HG03159 (cell line): ENCODE measurements at regions not wholly inside any gene's neighbourhood (a gene's known extent, or its start where the extent isn't known, plus 50 kb on each side); places are given as distances from the start of the nearest gene placed in this dataset.
A peak's percentile ranks its signal among the peaks of the same experiment; 100 is the strongest.

Experiments used
- ATAC-seq: cut with Tn5 transposase; IDR thresholded peaks from one replicate; pipeline ENCODE4 v1.9.1; 2021; ENCODE audit warnings: mild to moderate bottlenecking, moderate library complexity; ENCODE audit not compliant: unreplicated experiment

DNA sequence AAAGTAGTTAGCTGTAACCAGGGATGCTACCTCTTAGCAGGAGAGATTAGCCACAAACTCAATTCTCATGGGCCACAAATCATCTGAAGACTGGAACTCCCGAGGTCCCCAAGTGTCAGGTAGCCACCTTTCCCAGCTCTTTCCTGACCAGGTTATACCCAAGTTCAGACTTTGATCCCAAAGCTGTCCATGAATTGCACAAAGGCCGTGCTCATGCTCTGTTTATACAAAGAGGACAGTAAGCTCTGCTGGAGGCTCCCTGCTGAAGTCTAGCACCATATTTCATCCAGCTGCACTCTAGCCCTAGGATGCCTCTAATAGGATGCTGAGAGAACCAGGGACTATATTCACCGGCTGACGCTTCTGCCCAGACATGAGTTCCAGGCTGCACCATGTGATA, 271.0 kb upstream of the ADAMTSL1 start:
- ATAC-seq, result no peak

- ATAC-seq, result no peak
Observed at GRCh38 chr9:18207735-18208134, 266.2 kb upstream of the ADAMTSL1 start.

- no peak for ATAC-seq
Observed at GRCh38 chr9:18208166-18209059, 265.5 kb upstream of the ADAMTSL1 start.

GRCh38 chr9:18215626-18216025, 258.3 kb upstream of the ADAMTSL1 start:
- no peak for ATAC-seq

DNA sequence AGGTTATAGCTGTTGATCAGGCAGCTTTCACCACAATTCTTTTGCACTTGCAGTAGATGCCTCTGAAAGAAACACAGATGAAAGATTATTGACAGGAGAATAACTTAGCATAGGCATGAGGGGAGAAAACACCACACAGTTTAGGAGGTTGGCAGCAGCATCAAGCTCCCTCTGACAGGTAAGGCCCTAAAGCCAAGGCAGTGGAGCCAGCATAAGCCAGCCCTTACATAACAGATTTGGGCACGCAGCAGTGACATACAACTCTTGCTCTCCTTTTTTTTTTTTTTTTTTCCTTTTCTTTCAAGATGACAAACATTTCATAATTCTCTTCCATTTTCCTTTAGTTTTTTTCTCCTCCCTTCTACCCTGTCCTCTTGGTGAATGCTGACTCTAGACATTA, 257.6 kb upstream of the ADAMTSL1 start:
- no peak for ATAC-seq

DNA sequence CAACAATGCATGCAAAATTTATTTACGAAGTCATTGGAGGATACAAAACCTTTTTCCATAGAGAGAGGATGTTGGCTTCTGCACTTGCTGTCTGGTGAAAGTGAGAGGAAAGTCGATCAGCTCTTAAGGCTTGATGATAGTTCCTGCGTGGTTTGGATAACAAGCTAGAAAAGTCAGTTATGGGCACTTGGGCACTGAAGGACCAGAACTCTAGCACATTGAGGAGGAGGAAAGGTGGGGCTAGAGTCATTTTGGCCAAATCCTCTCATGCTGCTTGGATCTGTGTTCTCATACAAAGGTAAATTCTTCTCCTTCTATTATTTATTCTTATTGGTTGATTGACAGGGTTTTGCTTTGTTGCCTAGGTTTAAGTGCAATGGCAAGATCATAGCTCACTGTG, 245.9 kb upstream of the ADAMTSL1 start:
- no peak for ATAC-seq

DNA sequence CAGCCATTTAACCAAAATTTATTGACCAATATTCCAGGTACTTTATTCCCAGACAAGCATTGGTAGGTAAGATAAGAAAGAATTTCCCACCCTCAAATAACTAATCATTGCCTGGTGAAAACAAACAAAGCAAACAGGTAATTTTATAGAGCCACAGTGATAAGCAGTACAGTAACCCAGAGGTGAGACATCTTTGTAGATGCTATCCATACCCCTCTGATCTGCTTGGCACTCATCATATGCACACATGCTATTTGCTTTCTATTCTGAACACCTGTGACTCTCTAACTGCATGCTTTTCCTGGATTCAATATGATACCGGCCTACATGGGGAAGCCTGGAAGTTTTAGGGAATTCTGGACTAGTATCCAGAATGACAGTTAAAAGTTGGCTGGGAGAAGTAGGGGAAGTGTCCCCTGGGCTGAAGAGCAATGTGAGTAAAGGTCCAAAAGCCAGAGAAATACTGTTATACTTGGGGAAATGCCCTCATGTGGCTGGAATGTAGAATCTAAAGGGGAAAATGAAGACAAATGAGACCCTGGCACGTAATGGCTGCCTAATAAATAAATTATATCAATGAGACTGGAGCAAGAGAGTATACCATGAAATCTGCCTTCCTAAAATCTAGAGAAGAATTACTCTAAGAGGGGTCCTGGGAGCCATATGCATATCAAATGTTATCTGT, 243.8 kb upstream of the ADAMTSL1 start:
- no peak for ATAC-seq

- no peak for ATAC-seq
Observed at GRCh38 chr9:18233311-18233710, 240.6 kb upstream of the ADAMTSL1 start.

- no peak for ATAC-seq
Observed at GRCh38 chr9:18233776-18234445, 240.0 kb upstream of the ADAMTSL1 start.

GRCh38 chr9:18235181-18235908, 238.6 kb upstream of the ADAMTSL1 start:
- ATAC-seq, result no peak

- ATAC-seq, result no peak
Observed at GRCh38 chr9:18236336-18236735, 237.6 kb upstream of the ADAMTSL1 start.

DNA sequence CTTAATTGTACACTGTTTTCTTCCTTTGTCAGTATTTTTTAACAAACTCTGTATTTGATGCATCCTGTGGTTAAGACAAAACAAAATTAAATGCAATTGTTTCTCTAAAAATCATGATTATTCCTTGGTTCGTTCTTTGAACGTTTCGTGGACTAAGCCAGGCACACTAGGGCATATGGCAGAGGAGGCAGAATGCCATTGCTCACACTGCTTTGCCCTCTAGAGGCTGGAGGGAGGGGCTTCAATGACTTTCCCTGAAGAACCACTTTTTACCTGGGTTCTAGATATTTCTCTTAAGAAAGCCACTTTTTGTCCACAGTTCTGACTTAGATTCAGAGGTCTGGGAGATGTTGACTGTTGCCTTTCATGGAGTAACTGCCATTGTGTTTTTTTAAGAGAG, 236.2 kb upstream of the ADAMTSL1 start:
- ATAC-seq, result no peak

GRCh38 chr9:18238254-18238653, 235.7 kb upstream of the ADAMTSL1 start:
- no peak for ATAC-seq

DNA sequence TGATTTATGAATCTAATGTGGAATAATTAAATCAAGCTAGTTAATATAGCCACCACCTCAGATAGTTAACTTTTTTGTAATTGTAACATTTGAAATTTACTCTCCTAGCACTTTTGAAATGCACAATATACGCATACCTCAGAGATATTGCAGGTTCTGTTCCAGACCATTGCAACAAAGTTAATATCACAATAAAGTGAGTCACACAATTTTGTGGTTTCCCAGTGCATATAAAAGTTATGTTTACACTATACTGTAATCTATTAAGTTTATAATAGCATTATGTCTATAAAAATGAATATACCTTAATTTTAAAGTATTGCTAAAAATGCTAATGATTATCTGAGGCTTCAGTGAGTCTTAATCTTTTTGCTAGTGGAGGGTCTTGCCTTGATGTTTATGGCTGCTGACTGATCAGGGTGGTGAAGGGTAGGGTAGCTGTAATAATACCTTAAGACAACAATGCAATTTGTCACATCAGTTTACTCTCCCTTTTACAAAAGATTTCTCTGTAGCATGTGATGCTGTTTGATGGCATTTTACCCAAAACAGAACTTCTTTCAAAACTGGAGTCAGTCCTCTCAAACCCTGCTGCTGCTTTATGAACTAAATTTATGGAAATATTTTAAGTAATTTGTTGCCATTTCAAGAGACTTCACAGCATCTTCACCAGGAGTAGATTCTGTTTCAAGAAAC, 235.1 kb upstream of the ADAMTSL1 start:
- ATAC-seq, result no peak

DNA sequence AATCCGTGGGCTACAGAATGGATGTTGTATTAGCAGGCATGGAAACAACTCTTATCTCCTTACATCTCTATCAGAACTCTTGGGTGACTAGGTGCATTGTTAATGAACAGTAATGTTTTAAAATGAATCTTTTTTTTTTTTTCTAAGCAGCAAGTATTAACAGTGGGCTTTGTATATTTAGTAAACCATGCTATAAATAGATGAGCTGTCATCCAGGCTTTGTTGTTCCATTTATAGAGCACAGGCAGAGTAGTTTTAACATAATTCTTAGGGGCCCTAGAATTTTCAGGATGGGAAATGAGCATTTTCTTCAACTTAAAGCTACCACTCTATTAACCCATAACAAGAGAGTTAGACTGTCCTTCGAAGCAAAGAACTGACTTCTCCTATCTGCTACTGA, 233.7 kb upstream of the ADAMTSL1 start:
- no peak for ATAC-seq

- ATAC-seq, result no peak
Observed at GRCh38 chr9:18245911-18246310, 228.0 kb upstream of the ADAMTSL1 start.

GRCh38 chr9:18250053-18250452, 223.9 kb upstream of the ADAMTSL1 start:
- no peak for ATAC-seq

- no peak for ATAC-seq
Observed at GRCh38 chr9:18253950-18254349, 220.0 kb upstream of the ADAMTSL1 start.

GRCh38 chr9:18255158-18255629, 218.8 kb upstream of the ADAMTSL1 start:
- ATAC-seq, result peak; percentile 97

DNA sequence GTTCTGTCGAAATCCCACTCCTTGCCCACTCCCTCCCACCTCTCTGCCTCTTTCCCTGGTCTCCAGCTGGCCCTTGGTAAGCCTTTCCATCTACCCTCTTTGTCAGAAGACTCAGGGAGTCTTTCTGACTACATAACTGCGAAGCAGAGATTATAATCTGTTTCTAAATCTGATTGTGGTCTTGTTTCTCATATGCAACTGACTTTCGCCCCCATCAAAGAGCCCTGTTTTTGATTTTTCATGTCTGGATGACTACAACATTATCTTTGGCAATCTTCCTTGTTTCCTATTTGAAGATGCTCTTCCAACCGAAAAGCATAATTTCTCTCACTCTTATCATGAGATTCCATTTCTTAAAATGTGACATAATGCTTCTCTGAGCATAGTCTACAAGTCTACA, 218.2 kb upstream of the ADAMTSL1 start:
- ATAC-seq, result no peak
